NCI-H774 (cell line): ENCODE measurements at regions not wholly inside any gene's neighbourhood (a gene's known extent, or its start where the extent isn't known, plus 50 kb on each side); places are given as distances from the start of the nearest gene placed in this dataset.
"Not testable (repeated sequence)": the region's sequence is repeated elsewhere in the genome, so short reads cannot be mapped to it uniquely, and the experiment has no call there.

Experiments
- DNase-seq: peaks from one replicate; lab custom pipeline; 2025; lab: John Stamatoyannopoulos, UW

DNA sequence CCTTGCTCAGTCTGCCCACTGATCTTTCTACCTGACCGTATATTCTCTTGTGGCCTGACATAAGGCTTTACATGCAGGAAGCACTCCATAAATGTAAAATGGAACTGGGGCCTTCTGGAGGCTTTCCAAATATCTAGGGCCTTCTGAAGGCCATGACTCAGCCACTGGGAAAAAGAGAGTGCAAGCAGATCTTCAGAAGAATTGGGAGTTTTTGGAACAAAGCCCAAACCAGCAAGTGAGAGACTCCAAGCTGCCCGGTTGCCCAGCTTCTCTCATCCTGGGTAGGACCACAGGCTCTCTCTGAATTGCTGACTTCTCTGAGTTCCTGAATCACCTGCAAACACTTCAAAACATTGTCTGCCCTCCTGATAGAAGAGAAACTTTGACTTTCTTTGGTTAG lies 107.9 kb upstream of the BMAL1 start:
- no peak for DNase-seq

- DNase-seq: no peak
Observed at GRCh38 chr11:13174090-13174489, 103.5 kb upstream of the BMAL1 start.

DNA sequence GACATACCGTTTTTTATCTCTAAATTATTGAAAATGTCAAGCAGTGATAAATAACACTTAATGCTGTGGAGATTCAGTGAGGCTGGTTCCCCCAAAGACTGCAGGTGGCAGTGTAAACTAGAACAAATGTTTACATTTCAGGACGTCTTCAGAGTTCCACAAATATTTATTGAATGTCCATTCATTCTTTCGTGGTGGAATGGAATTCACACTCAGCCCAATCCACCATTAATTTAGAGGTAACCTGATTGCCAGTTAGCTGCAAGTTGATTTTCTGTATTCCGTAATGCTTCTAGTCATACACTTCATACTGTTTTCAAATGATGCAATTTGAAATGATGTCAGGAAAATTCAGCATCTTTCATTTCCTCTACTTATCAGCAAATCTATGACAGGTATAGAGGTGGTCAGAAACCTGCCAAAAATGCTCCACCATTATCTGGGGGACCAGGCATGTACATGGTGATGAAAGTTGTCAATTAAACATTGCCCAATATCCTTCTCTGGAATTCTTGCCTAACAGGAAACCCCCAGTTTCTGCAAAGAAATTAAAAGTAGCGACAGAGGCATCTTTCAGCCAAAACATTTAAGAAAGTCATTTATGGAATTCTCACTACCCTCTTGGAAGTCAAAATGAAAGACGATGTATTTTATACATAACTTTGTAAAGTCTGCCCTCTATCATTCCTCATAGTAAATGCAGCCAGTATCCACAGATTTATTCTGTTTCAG lies 94.3 kb upstream of the BMAL1 start:
- DNase-seq: peak; percentile 9

GRCh38 chr11:13183826-13184196 lies 93.8 kb upstream of the BMAL1 start:
- no peak for DNase-seq

DNA sequence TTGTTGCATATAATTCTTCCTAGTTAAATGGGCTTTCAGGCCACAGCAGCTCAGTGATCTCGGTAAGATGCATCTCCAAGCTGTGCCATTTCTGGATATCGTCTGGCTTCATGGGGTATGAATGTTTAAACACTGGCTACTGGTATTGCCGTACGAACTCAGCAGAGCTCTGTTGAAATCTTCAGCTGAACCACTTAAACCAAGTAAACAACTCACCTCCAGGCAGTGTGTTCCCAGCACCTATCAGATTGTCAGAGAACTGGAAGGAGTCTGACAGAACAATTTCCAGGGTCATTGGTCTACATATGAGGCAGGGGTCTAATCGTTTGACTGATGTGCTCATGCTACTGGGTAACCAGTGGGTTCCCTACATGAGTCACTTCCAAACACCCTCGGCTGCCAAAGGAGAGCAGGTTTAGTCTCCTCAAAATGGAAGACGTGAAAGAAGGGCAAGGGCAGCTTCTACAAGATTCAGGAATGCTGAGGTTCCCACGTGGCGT lies 93.2 kb upstream of the BMAL1 start:
- DNase-seq: no peak

GRCh38 chr11:13188179-13188578 lies 89.4 kb upstream of the BMAL1 start:
- DNase-seq: no peak

DNA sequence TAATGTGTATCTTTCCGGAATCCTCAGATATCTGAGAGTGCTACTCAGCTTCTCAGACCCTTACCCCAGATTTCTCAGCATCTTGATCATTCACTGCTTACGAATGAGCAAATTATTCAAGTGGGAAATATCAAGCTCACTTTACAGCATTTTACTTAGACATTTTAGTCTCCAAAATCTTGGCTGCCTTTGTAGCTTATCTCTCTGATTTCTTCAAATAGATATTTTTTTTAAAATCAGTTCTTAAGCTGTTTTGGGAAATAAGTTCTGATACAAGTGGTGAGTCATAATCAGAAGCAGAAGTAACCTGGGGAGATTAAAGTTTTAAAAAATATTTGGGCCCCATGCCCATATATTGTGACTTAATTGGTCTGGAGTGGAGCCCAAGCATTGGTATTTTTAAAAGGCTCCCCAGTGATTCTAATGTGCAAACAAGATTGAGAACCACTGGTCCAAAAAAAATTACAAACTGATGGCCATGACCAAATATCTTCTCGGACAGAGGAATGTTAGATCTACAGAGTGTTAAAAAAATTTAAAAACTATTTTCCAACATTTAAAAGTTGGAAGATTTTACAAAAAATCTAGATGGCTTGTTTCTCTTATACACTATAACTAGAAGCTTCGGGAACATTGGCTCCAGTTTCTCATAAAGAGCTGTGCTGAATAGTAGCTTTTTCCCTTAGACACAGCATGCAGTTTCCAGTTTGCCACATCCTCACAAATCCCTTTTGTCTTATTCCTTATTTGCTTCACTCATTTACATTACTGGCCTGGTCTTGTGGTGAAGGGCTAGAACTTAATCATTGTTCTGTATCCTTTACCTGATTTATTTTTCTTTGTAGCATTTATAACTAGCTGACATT lies 87.8 kb upstream of the BMAL1 start:
- DNase-seq: no peak

GRCh38 chr11:13193613-13194012 lies 84.0 kb upstream of the BMAL1 start:
- no peak for DNase-seq

DNA sequence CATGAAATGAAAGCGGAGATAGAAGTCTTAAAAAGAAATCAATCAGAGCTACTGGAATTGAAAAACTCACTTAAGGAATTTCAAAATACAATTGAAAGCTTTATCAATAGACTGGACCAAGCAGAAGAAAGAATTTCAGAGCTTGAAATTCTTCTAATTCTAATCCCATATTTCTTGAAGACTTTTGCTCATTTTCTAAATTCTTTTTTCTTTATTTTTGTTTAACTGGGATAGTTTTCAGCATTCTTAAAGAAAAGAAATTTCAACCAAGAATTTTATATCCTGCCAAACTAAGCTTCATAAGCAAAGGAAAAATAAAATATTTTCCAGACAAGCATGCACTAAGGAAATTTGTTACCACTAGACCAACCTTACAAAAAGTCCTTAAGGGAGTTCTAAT lies 80.2 kb upstream of the BMAL1 start:
- not testable (repeated sequence) for DNase-seq

GRCh38 chr11:13205486-13205885 lies 72.1 kb upstream of the BMAL1 start:
- DNase-seq: no peak

GRCh38 chr11:13206086-13206640 lies 71.4 kb upstream of the BMAL1 start:
- no peak for DNase-seq

- DNase-seq: no peak
Observed at GRCh38 chr11:13207270-13207664, 70.3 kb upstream of the BMAL1 start.

DNA sequence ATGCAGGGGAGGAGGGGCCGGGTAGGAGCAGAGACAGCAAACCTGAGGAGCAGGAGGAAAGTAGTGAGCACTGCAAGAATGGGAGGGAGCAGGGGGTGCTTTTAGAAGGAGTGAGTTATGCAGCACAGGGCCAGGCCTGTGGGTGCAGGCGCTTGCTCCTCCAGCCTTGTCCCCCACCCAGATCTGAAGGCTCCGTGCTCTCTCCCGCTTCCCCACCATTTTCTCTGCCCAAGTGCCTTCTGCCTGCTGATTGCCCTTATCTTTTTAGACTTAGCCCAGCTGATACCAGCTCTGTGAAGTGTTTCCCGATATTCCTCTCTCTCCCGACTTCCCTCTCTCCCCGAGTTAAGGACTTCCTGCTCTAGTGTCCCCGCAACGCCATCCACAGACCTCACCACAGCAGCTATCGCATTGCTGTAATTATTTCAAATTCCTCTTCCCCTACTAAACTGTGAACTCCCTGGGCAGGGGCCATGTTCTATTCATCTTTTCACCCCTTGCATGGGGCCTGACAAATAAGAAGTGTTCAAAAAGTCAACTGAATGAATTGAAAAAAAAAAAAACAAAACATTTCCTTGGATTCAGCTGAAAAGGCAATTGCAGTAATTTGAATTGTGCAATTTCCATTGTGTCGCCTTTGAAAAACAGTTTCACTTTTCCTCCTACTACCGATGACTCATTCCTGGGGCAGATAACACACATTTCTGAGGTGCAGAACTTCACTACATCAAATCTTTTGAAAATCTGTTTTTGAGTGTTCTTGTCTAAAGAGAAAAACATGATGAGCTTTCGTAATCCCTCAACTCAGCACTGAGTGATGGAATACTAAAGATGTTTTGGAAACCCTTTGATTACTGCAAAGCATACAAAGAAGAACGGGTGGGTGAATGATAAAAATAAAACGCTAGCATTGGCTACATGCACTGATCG lies 69.7 kb upstream of the BMAL1 start:
- peak; percentile 7 for DNase-seq

- DNase-seq: no peak
Observed at GRCh38 chr11:13208921-13209320, 68.7 kb upstream of the BMAL1 start.

GRCh38 chr11:13209379-13209778 lies 68.2 kb upstream of the BMAL1 start:
- no peak for DNase-seq

GRCh38 chr11:13210424-13210823 lies 67.2 kb upstream of the BMAL1 start:
- peak; percentile 50 for DNase-seq

DNA sequence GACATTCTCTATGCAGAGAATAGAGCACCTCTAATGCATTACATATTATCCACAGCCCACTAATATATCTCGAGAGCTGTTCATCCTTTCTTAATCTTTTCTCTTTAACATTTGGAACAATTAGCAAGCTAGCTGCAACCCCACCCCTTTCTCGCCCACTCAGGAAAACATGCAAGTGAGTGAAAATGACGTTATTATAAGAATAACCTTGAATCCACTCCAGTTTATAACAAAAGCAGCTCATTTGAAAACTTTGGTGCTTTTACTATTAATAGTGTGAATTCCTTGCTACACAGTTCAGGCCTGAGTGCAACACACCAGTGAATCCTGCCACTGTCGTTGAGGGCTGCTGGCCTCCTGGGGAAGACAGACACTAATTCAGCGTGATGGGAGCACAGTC lies 63.3 kb upstream of the BMAL1 start:
- no peak for DNase-seq

GRCh38 chr11:13215149-13215548 lies 62.4 kb upstream of the BMAL1 start:
- DNase-seq: no peak

DNA sequence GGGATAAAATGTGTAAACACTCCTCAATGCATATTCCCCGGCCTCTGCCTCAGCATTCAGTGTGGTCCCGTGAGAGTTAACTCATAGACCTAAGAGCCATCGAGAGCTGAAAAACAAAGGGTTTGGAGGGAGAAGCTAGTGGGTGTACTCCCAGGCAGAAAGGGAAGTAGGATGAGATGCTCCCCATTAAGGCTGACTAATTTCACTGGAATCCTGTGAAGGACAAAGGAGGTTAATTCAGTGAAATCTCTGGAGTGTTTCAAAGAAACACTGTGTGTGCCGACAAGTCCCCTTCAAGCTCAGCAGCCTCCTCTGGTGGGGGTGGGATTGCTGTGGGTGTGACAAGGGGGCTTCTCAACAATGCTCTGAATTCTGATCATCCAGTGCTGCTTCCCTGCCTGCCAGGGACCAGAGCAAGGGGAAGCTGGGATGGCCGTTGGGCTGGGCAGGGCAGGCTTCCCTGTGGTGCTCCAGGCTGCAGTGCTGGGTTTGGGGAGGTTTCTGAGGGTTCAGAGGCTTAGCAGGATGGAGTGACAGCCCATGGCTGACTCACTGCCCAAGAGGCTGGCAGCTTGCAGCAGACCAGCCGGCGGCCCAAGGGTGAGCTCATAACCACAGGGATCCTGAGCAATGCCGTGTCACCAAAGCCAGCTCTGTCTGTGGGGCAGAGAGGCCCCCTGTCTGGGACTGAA lies 61.4 kb upstream of the BMAL1 start:
- DNase-seq: no peak

DNA sequence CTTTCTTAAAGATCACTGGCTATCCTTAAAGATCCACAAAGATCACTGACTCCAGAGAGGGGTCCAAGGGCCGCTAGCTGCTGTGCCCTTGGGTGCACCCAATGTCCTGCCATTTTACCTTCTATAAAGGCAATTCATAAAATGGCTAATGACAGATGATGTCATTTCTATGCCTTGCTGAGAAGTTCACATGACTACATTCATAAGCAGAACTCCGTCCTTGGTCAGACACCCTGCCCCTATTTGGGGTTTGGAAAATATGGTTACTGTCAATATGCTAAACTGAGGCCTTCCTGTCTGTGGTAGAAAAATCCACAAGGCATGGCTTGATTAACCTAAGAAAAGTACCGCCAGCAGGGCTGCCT lies 60.9 kb upstream of the BMAL1 start:
- no peak for DNase-seq

DNA sequence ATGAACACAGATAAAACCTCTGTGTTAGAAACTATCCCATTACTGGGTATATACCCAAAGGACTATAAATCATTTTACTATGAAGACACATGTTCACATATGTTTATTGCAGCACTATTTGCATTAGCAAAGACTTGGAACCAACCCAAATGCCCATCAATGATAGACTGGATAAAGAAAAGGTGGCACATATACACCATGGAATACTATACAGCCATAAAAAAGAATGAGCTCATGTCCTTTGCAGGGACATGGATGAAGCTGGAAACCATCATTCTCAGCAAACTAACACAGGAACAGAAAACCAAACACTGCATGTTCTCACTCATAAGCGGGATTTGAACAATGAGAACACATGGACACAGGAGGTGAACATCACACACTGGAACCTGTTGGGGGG lies 58.9 kb upstream of the BMAL1 start:
- DNase-seq: not testable (repeated sequence)
